ENCODE measurements at regions not wholly inside any gene's neighbourhood (a gene's known extent, or its start where the extent isn't known, plus 50 kb on each side); places are given as distances from the start of the nearest gene placed in this dataset.

DNA sequence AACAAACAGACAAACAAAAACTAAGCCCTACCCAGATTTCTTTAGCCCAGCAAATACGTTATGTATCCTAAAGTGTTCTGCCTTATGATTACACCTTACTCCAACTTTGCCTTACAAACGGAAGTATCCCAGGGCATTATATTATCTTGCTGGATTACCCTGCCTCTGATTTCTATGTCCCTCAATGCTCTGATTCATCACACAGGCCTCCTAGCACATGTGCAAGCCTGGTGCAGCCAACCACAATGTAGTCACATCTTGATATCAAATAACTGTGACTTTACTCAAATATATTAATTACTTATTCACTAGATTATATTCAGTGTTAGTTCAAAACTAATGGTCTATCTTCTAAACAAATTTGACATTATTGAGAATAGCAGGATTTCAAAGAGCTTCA is 598.6 kb downstream of the TBC1D32 start:
- TF ChIP-seq, protein P1, sequence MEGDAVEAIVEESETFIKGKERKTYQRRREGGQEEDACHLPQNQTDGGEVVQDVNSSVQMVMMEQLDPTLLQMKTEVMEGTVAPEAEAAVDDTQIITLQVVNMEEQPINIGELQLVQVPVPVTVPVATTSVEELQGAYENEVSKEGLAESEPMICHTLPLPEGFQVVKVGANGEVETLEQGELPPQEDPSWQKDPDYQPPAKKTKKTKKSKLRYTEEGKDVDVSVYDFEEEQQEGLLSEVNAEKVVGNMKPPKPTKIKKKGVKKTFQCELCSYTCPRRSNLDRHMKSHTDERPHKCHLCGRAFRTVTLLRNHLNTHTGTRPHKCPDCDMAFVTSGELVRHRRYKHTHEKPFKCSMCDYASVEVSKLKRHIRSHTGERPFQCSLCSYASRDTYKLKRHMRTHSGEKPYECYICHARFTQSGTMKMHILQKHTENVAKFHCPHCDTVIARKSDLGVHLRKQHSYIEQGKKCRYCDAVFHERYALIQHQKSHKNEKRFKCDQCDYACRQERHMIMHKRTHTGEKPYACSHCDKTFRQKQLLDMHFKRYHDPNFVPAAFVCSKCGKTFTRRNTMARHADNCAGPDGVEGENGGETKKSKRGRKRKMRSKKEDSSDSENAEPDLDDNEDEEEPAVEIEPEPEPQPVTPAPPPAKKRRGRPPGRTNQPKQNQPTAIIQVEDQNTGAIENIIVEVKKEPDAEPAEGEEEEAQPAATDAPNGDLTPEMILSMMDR (conservative IDR thresholded peaks at IDR 0.05 in 1 of 2, IDR thresholded peaks at IDR 0.05 in 1 of 2; ENCODE audit: low read depth in 1 of 2, low read length in 2 of 2), result no peak
- no peak for TF ChIP-seq EZH2 (IDR thresholded peaks at IDR 0.05; ENCODE audit: low read length, missing control alignments)
